Right lobe of liver (tissue), 4 donors: ENCODE measurements at regions not wholly inside any gene's neighbourhood (a gene's known extent, or its start where the extent isn't known, plus 50 kb on each side); places are given as distances from the start of the nearest gene placed in this dataset.

ENCODE experiments used
- POLR2A ChIP-seq: fragments of 450-650 bp; IDR thresholded peaks from one replicate; pipeline ENCODE4 v1.6.1; 2017; ENCODE audit warnings: antibody characterized with exemption, mild to moderate bottlenecking
- TF ChIP-seq, protein P1 (sequence below), 4 donors: fragments of 200-600 bp in 3 of 4; fragments of 450-650 bp in 1 of 4; IDR thresholded peaks; one replicate each; pipeline versions ENCODE4 v1.5.1 to v1.8.0; 2016 to 2022; ENCODE audit warnings: antibody characterized with exemption in 4 of 4, mild to moderate bottlenecking in 2 of 4
- donor health status: DM: no; HTN: no; CAD: no.
- donor health status: DM: no; HTN: no; CAD: no.
- donor health status: DM: no; HTN: yes; CAD: no.

GRCh38 chr2:220544049-220544448, 916.6 kb downstream of the SLC4A3 start:
- TF ChIP-seq, protein P1, sequence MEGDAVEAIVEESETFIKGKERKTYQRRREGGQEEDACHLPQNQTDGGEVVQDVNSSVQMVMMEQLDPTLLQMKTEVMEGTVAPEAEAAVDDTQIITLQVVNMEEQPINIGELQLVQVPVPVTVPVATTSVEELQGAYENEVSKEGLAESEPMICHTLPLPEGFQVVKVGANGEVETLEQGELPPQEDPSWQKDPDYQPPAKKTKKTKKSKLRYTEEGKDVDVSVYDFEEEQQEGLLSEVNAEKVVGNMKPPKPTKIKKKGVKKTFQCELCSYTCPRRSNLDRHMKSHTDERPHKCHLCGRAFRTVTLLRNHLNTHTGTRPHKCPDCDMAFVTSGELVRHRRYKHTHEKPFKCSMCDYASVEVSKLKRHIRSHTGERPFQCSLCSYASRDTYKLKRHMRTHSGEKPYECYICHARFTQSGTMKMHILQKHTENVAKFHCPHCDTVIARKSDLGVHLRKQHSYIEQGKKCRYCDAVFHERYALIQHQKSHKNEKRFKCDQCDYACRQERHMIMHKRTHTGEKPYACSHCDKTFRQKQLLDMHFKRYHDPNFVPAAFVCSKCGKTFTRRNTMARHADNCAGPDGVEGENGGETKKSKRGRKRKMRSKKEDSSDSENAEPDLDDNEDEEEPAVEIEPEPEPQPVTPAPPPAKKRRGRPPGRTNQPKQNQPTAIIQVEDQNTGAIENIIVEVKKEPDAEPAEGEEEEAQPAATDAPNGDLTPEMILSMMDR (IDR thresholded peaks at IDR 0.05) = no peak
- no peak for TF ChIP-seq POLR2A
